ENCODE measurements at regions not wholly inside any gene's neighbourhood (a gene's known extent, or its start where the extent isn't known, plus 50 kb on each side); places are given as distances from the start of the nearest gene placed in this dataset.

DNA sequence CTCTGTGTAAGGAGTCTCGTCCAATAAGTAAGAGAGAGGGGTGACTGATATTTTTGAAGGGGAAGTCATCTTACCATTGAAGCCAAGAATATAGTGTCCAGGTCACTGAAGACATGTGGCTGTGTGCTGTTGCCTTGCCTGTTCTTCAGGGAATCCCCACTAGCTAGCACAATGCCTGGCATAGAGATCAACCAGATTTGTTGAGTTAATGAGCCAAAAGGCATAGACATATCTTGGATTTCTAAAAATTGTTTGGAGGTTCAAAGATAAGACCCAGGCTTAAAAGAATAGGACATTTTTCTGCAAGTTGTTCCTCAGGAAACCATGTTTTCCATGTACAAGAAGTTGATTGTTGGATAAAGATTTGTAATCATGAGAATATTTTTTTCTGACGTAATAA lies 119.3 kb upstream of the DKK2 start:
- Mint-ChIP-seq H3K4me1 (ENCODE audit: unreplicated experiment) (peaks cover 36% of the 10 kb centered on the region), H3K36me3 (ENCODE audit: low read depth, unreplicated experiment) (peaks cover 3% of the 10 kb centered on the region), H3K9me3 (ENCODE audit: unreplicated experiment) (no peaks in the 10 kb centered on the region), H3K27me3 (ENCODE audit: unreplicated experiment) (peaks cover 2% of the 10 kb centered on the region), H3K4me3 (ENCODE audit: unreplicated experiment) (no peak overlapping the region), H3K27ac (ENCODE audit: unreplicated experiment) (peak overlapping the region; percentile 50)
- no peak for DNase-seq (ENCODE audit: low spot score)
- TF ChIP-seq, protein P1, sequence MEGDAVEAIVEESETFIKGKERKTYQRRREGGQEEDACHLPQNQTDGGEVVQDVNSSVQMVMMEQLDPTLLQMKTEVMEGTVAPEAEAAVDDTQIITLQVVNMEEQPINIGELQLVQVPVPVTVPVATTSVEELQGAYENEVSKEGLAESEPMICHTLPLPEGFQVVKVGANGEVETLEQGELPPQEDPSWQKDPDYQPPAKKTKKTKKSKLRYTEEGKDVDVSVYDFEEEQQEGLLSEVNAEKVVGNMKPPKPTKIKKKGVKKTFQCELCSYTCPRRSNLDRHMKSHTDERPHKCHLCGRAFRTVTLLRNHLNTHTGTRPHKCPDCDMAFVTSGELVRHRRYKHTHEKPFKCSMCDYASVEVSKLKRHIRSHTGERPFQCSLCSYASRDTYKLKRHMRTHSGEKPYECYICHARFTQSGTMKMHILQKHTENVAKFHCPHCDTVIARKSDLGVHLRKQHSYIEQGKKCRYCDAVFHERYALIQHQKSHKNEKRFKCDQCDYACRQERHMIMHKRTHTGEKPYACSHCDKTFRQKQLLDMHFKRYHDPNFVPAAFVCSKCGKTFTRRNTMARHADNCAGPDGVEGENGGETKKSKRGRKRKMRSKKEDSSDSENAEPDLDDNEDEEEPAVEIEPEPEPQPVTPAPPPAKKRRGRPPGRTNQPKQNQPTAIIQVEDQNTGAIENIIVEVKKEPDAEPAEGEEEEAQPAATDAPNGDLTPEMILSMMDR (IDR thresholded peaks at IDR 0.05; ENCODE audit: unreplicated experiment) = no peak

GRCh38 chr4:107153956-107154355 lies 117.8 kb upstream of the DKK2 start:
- Mint-ChIP-seq H3K4me3 (ENCODE audit: unreplicated experiment) (no peak overlapping the region), H3K27me3 (ENCODE audit: unreplicated experiment) (peaks cover 2% of the 10 kb centered on the region), H3K36me3 (ENCODE audit: low read depth, unreplicated experiment) (peaks cover 3% of the 10 kb centered on the region), H3K27ac (ENCODE audit: unreplicated experiment) (peak overlapping the region; percentile 93), H3K4me1 (ENCODE audit: unreplicated experiment) (peaks cover 35% of the 10 kb centered on the region), H3K9me3 (ENCODE audit: unreplicated experiment) (no peaks in the 10 kb centered on the region)
- DNase-seq (ENCODE audit: low spot score) = no peak
- TF ChIP-seq, protein P1 (IDR thresholded peaks at IDR 0.05; ENCODE audit: unreplicated experiment) = no peak

DNA sequence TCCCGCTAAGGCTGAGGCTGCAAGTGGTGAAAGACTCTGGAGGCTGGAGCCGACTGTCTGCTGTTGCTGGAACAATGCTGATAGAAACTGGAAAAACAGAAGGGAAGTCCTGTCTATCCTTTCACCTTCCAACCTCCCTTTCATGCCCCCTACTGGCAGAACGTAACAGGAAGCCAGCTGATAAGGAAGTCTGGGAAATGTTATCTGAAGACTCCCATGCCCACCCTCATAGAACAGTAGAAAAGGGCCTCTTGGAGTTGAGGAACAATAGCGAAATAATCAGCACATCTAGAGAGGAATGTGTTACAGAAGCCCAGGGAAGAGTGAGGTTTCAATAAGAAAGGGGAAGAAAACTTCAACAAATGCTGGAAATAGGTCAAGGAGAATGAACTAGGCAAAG lies 117.1 kb upstream of the DKK2 start:
- TF ChIP-seq, protein P1 (IDR thresholded peaks at IDR 0.05; ENCODE audit: unreplicated experiment) = peak; percentile 66
- Mint-ChIP-seq H3K36me3 (ENCODE audit: low read depth, unreplicated experiment) (peaks cover 3% of the 10 kb centered on the region), H3K4me1 (ENCODE audit: unreplicated experiment) (peaks cover 38% of the 10 kb centered on the region), H3K27ac (ENCODE audit: unreplicated experiment) (peak overlapping the region; percentile 84), H3K9me3 (ENCODE audit: unreplicated experiment) (no peaks in the 10 kb centered on the region), H3K4me3 (ENCODE audit: unreplicated experiment) (no peak overlapping the region), H3K27me3 (ENCODE audit: unreplicated experiment) (peaks cover 2% of the 10 kb centered on the region)
- DNase-seq (ENCODE audit: low spot score) = peak; percentile 80

DNA sequence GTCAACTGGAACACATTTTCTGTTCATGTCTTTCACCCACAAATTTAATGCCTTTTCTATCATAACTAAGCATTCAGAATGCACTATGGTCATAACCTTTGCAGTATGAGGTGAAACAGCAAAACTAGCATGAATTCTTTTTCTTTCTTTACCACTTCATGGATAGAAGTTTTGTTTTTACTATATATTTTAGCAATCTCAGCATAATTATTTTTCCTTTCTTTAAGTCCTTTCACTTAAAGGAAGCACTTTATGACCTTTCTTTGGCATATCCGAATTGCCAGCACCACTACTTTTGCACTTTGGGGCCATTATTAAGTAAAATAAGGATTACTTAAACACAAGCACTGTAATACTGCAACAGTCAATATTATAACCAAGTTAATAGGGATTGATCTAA lies 115.1 kb upstream of the DKK2 start:
- no peak for DNase-seq (ENCODE audit: low spot score)
- Mint-ChIP-seq H3K27ac (ENCODE audit: unreplicated experiment) (no peak overlapping the region), H3K4me1 (ENCODE audit: unreplicated experiment) (peaks cover 38% of the 10 kb centered on the region), H3K4me3 (ENCODE audit: unreplicated experiment) (no peak overlapping the region), H3K9me3 (ENCODE audit: unreplicated experiment) (no peaks in the 10 kb centered on the region), H3K27me3 (ENCODE audit: unreplicated experiment) (peaks cover 2% of the 10 kb centered on the region), H3K36me3 (ENCODE audit: low read depth, unreplicated experiment) (peaks cover 3% of the 10 kb centered on the region)
- TF ChIP-seq, protein P1 (IDR thresholded peaks at IDR 0.05; ENCODE audit: unreplicated experiment) = no peak

- Mint-ChIP-seq H3K4me3 (ENCODE audit: unreplicated experiment) (no peak overlapping the region), H3K27me3 (ENCODE audit: unreplicated experiment) (peaks cover 2% of the 10 kb centered on the region), H3K9me3 (ENCODE audit: unreplicated experiment) (no peaks in the 10 kb centered on the region), H3K4me1 (ENCODE audit: unreplicated experiment) (peaks cover 26% of the 10 kb centered on the region), H3K36me3 (ENCODE audit: low read depth, unreplicated experiment) (peaks cover 3% of the 10 kb centered on the region), H3K27ac (ENCODE audit: unreplicated experiment) (no peak overlapping the region)
- TF ChIP-seq, protein P1 (IDR thresholded peaks at IDR 0.05; ENCODE audit: unreplicated experiment) = no peak
- DNase-seq (ENCODE audit: low spot score) = no peak
Measured at GRCh38 chr4:107148904-107149303, 112.8 kb upstream of the DKK2 start.

All from endothelial cell (in vitro differentiated cells).